Common myeloid progenitor, CD34-positive (primary cell): ENCODE measurements at regions not wholly inside any gene's neighbourhood (a gene's known extent, or its start where the extent isn't known, plus 50 kb on each side); places are given as distances from the start of the nearest gene placed in this dataset.
A peak's percentile ranks its signal among the peaks of the same experiment; 100 is the strongest.
"Not testable (repeated sequence)": the region's sequence is repeated elsewhere in the genome, so short reads cannot be mapped to it uniquely, and the experiment has no call there.

ENCODE experiments used
- CTCF ChIA-PET: fragments of 350-600 bp; sonication (Branson Sonifier 250); formaldehyde crosslinking; loops from one replicate; lab custom pipeline; 2021; ENCODE audit warnings: antibody characterized with exemption; lab: Charles Lee
- POLR2A ChIA-PET: fragments of 350-600 bp; sonication (Branson Sonifier 250); formaldehyde crosslinking; loops from one replicate; lab custom pipeline; 2021; ENCODE audit warnings: antibody characterized with exemption; lab: Charles Lee
- DNase-seq, 3 donors: peaks; one replicate each; pipeline versions ENCODE4 v3.0.0 to v3.0.0-alpha.2; 2013
- H3K27ac ChIP-seq, 2 experiments: 1 replicate in 1 of 2; 2 replicates in 1 of 2; pipeline ENCODE4 v1.7.0; 2013; ENCODE audit warnings: inconsistent platforms in 2 of 2, low read length in 2 of 2, mild to moderate bottlenecking in 2 of 2, low read depth in 1 of 2, moderate library complexity in 1 of 2; ENCODE audit not compliant: severe bottlenecking in 2 of 2, insufficient read depth in 1 of 2, poor library complexity in 1 of 2
- H3K27me3 ChIP-seq, 5 experiments: replicated peaks in 2 of 5; 1 replicate in 3 of 5; 2 replicates in 2 of 5; pipeline versions ENCODE4 v1.6.1 to v1.7.0; 2013; ENCODE audit warnings: low read length in 4 of 5, mild to moderate bottlenecking in 2 of 5, moderate library complexity in 2 of 5, inconsistent platforms in 1 of 5; ENCODE audit not compliant: insufficient read depth in 5 of 5, control insufficient read depth in 4 of 5
- H3K36me3 ChIP-seq, 4 experiments: 1 replicate in 2 of 4; 2 replicates in 2 of 4; pipeline versions ENCODE4 v1.6.1 to v1.7.0; 2013; ENCODE audit warnings: low read length in 3 of 4, control low read depth in 1 of 4, mild to moderate bottlenecking in 1 of 4; ENCODE audit not compliant: control insufficient read depth in 4 of 4, insufficient read depth in 4 of 4
- H3K4me1 ChIP-seq, 4 experiments: 1 replicate in 3 of 4; 2 replicates in 1 of 4; pipeline versions ENCODE4 v1.6.1 to v1.7.1; 2013; ENCODE audit warnings: low read length in 3 of 4, mild to moderate bottlenecking in 3 of 4, control low read depth in 1 of 4, inconsistent platforms in 1 of 4, moderate library complexity in 1 of 4; ENCODE audit not compliant: control insufficient read depth in 4 of 4, insufficient read depth in 4 of 4; ENCODE audit errors: control extremely low read depth in 1 of 4
- H3K4me3 ChIP-seq, 7 experiments: 1 replicate in 4 of 7; 2 replicates in 3 of 7; pipeline versions ENCODE4 v1.5.1 to v1.7.0; 2013; ENCODE audit warnings: mild to moderate bottlenecking in 7 of 7, low read length in 6 of 7, moderate library complexity in 6 of 7, inconsistent platforms in 2 of 7, low read depth in 2 of 7, control low read depth in 1 of 7; ENCODE audit not compliant: insufficient read depth in 4 of 7, control insufficient read depth in 1 of 7; ENCODE audit errors: extremely low read depth in 1 of 7
- H3K9me3 ChIP-seq, 5 experiments: 1 replicate in 4 of 5; 2 replicates in 1 of 5; pipeline versions ENCODE4 v1.6.1 to v1.7.1; 2013; ENCODE audit warnings: low read length in 4 of 5, mild to moderate bottlenecking in 2 of 5, inconsistent platforms in 1 of 5, low read depth in 1 of 5, moderate library complexity in 1 of 5; ENCODE audit not compliant: control insufficient read depth in 4 of 5, insufficient read depth in 2 of 5; ENCODE audit errors: control extremely low read depth in 1 of 5
- WGBS: methylation state at CpG from one replicate; pipeline ENCODE4 v1.1.5; 2013; ENCODE audit not compliant: insufficient coverage; 5-methylcytosine and 5-hydroxymethylcytosine counted together

- DNase-seq, H3K27ac ChIP-seq, POLR2A ChIA-PET, H3K4me1 ChIP-seq, H3K36me3 ChIP-seq, H3K27me3 ChIP-seq, H3K4me3 ChIP-seq, H3K9me3 ChIP-seq: not testable (repeated sequence)
- CTCF ChIA-PET: interaction anchor here (1.9 kb wide), 1 partner anchor 13 kb away, joined by 4 read pairs; no protein-coding TSS in a partner anchor
- 94% methylated on average over 6 of the region's 8 CpGs for WGBS
These were observed 338.8 kb upstream of the VRK2 start for GRCh38 chr2:57707794-57708193.

- WGBS: 100% methylated on average over 1 of the region's 1 CpG
- Histone ChIP-seq H3K27me3 (no peaks in the 10 kb centered on the region), H3K9me3 (no peaks in the 10 kb centered on the region), H3K36me3 (no peaks in the 10 kb centered on the region), H3K4me1 (no peaks in the 10 kb centered on the region), H3K4me3 (no peak overlapping the region), H3K27ac (no peak overlapping the region)
- DNase-seq: no peak
- ChIA-PET CTCF (no interaction called here), POLR2A (no interaction called here)
These were observed 334.6 kb upstream of the VRK2 start for GRCh38 chr2:57711991-57712390.

GRCh38 chr2:57720728-57721627 lies 325.6 kb upstream of the VRK2 start:
- Histone ChIP-seq H3K4me1 (peaks cover 0 to 10% (median 0%) of the 10 kb centered on the region in 4 experiments), H3K36me3 (no peaks in the 10 kb centered on the region), H3K27me3 (no peaks in the 10 kb centered on the region), H3K4me3 (peak overlapping the region in 3 of 7 experiments; percentile 30 to 69 (median 46)), H3K27ac (no peak overlapping the region), H3K9me3 (no peaks in the 10 kb centered on the region)
- WGBS: 14% methylated on average over 5 of the region's 16 CpGs
- CTCF ChIA-PET: interaction anchor here (0.6 to 1.6 kb wide), 6 partner anchors 10 to 1259 kb away, joined by 3 to 4 read pairs (median 4); no protein-coding TSS in a partner anchor
- peak; percentile 59 to 77 (median 74) for DNase-seq
- POLR2A ChIA-PET: interaction anchor here (0.7 kb wide), 1 partner anchor 1716 kb away, joined by 3 read pairs; no protein-coding TSS in a partner anchor

- H3K27me3 ChIP-seq: no peaks in the 10 kb centered on the region
- WGBS: 100% methylated on average over 3 of the region's 5 CpGs
- H3K27ac ChIP-seq: no peak overlapping the region
- no peak overlapping the region for H3K4me3 ChIP-seq
- ChIA-PET CTCF (no interaction called here), POLR2A (no interaction called here)
- DNase-seq: no peak
- H3K9me3 ChIP-seq: no peaks in the 10 kb centered on the region
- no peaks in the 10 kb centered on the region for H3K36me3 ChIP-seq
- H3K4me1 ChIP-seq: peaks cover 0 to 6% (median 0%) of the 10 kb centered on the region in 4 experiments
These were observed 321.2 kb upstream of the VRK2 start for GRCh38 chr2:57725337-57725947.

GRCh38 chr2:57726294-57726693 lies 320.3 kb upstream of the VRK2 start:
- DNase-seq: no peak
- Histone ChIP-seq H3K4me1 (no peaks in the 10 kb centered on the region), H3K36me3 (no peaks in the 10 kb centered on the region), H3K27me3 (no peaks in the 10 kb centered on the region), H3K27ac (no peak overlapping the region), H3K9me3 (no peaks in the 10 kb centered on the region), H3K4me3 (no peak overlapping the region)
- CTCF ChIA-PET: no interaction called here
- WGBS: 83% methylated on average over 1 of the region's 4 CpGs
- POLR2A ChIA-PET: no interaction called here

- no peak for DNase-seq
- no peak overlapping the region for H3K27ac ChIP-seq
- ChIA-PET CTCF (no interaction called here), POLR2A (no interaction called here)
- no peak overlapping the region for H3K4me3 ChIP-seq
- H3K4me1 ChIP-seq: peaks cover 0 to under 1% (median 0%) of the 10 kb centered on the region in 4 experiments
- WGBS: no CpG with 5 or more reads among the region's 1 CpG
- H3K36me3 ChIP-seq: no peaks in the 10 kb centered on the region
- H3K9me3 ChIP-seq: no peaks in the 10 kb centered on the region
- no peaks in the 10 kb centered on the region for H3K27me3 ChIP-seq
These were observed 317.9 kb upstream of the VRK2 start for GRCh38 chr2:57728691-57729090.

GRCh38 chr2:57733956-57734355 lies 312.6 kb upstream of the VRK2 start:
- no peak overlapping the region for H3K4me3 ChIP-seq
- H3K9me3 ChIP-seq: no peaks in the 10 kb centered on the region
- no peaks in the 10 kb centered on the region for H3K27me3 ChIP-seq
- POLR2A ChIA-PET: no interaction called here
- peaks cover 0 to 2% (median 0%) of the 10 kb centered on the region in 4 experiments for H3K4me1 ChIP-seq
- CTCF ChIA-PET: interaction anchor here (1.0 kb wide), 1 partner anchor 11 kb away, joined by 4 read pairs; no protein-coding TSS in a partner anchor
- no peak overlapping the region for H3K27ac ChIP-seq
- H3K36me3 ChIP-seq: no peaks in the 10 kb centered on the region
- peak in 1 of 3 donors; percentile 10 for DNase-seq
